HG03103 (cell line): ENCODE measurements at regions not wholly inside any gene's neighbourhood (a gene's known extent, or its start where the extent isn't known, plus 50 kb on each side); places are given as distances from the start of the nearest gene placed in this dataset.
"Not testable (repeated sequence)": the region's sequence is repeated elsewhere in the genome, so short reads cannot be mapped to it uniquely, and the experiment has no call there.

ENCODE experiments used
- ATAC-seq: cut with Tn5 transposase; IDR thresholded peaks from one replicate; pipeline ENCODE4 v1.9.1; 2021; ENCODE audit warnings: low read depth; ENCODE audit not compliant: unreplicated experiment

- ATAC-seq = no peak
These were observed 91.6 kb downstream of the FZD1 start for GRCh38 chr7:91355695-91356435.

GRCh38 chr7:91356915-91357314, 92.7 kb downstream of the FZD1 start:
- ATAC-seq = no peak

- no peak for ATAC-seq
These were observed 93.1 kb downstream of the FZD1 start for GRCh38 chr7:91357379-91357778.

- no peak for ATAC-seq
These were observed 93.7 kb downstream of the FZD1 start for GRCh38 chr7:91357901-91358300.

- no peak for ATAC-seq
These were observed 94.1 kb downstream of the FZD1 start for GRCh38 chr7:91358303-91358702.

GRCh38 chr7:91365097-91365496, 100.9 kb downstream of the FZD1 start:
- not testable (repeated sequence) for ATAC-seq

- ATAC-seq = no peak
These were observed 101.9 kb downstream of the FZD1 start for GRCh38 chr7:91366091-91366490.

- no peak for ATAC-seq
These were observed 103.8 kb downstream of the FZD1 start for GRCh38 chr7:91367812-91368578.

- ATAC-seq = no peak
These were observed 108.1 kb downstream of the FZD1 start for GRCh38 chr7:91372323-91372722.

- no peak for ATAC-seq
These were observed 109.0 kb downstream of the FZD1 start for GRCh38 chr7:91373111-91373800.

GRCh38 chr7:91374321-91374989, 110.2 kb downstream of the FZD1 start:
- no peak for ATAC-seq

- no peak for ATAC-seq
These were observed 111.1 kb downstream of the FZD1 start for GRCh38 chr7:91375378-91375777.

- ATAC-seq = no peak
These were observed 113.9 kb downstream of the FZD1 start for GRCh38 chr7:91378131-91378530.

GRCh38 chr7:91379236-91379635, 115.0 kb downstream of the FZD1 start:
- ATAC-seq = no peak

GRCh38 chr7:91379991-91380390, 115.8 kb downstream of the FZD1 start:
- no peak for ATAC-seq

- no peak for ATAC-seq
These were observed 119.0 kb downstream of the FZD1 start for GRCh38 chr7:91383053-91383904.

- no peak for ATAC-seq
These were observed 119.7 kb downstream of the FZD1 start for GRCh38 chr7:91383905-91384274.

- not testable (repeated sequence) for ATAC-seq
These were observed 130.5 kb downstream of the FZD1 start for GRCh38 chr7:91394757-91395156.

- ATAC-seq = not testable (repeated sequence)
These were observed 131.1 kb downstream of the FZD1 start for GRCh38 chr7:91395313-91395712.

- no peak for ATAC-seq
These were observed 132.9 kb downstream of the FZD1 start for GRCh38 chr7:91397096-91397495.
